ENCODE measurements at regions not wholly inside any gene's neighbourhood (a gene's known extent, or its start where the extent isn't known, plus 50 kb on each side); places are given as distances from the start of the nearest gene placed in this dataset.

GRCh38 chr2:18651842-18652774 is 62.7 kb upstream of the NT5C1B start:
- DNase-seq (ENCODE audit: low spot score): no peak

DNA sequence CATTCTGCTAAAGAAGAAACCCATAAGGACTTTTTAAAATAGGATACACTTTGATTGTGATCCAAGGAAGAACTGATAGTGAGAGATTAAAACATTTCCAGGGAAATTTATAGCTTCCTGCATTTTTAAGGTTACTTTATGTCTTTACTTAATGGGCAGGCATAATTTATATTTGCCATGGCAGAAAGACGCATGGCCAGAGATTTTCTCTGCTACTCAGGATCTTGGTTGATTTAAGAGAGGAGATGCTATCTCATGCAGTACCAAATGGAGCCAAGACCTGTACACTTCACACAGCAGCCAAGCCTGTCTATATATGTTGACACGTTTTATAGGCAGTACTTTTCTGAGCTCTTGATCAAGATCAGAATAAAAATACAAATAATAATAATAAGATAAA is 60.9 kb upstream of the NT5C1B start:
- DNase-seq (ENCODE audit: low spot score): no peak

DNA sequence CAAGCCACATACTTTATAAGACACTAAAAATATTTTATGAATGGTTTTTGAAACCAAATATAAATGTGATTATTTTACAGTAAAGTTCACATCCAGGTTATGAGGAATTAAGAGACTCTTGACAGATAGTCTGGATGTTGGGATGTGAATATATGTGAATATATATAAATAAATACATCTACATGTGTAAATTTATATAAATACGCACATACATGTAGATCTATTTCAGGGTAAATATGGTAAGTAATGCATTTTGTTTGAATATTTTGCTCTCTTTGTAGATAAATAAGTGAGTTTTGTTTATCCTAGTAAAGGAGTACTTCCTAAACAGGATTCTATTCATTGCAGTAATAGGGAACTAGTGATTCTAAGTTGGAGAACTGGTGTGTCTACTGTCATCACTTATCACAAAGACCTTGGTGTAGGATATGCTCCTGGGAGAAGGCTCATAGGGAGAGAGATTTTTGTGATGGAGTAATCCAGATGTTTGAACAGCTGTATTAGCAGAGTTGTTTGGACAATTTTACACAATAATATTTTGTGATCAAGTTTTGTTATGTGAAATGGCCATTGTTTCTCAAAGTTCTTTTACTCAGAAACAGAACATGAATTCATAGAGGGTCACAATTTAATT is 60.2 kb upstream of the NT5C1B start:
- DNase-seq (ENCODE audit: low spot score): no peak

DNA sequence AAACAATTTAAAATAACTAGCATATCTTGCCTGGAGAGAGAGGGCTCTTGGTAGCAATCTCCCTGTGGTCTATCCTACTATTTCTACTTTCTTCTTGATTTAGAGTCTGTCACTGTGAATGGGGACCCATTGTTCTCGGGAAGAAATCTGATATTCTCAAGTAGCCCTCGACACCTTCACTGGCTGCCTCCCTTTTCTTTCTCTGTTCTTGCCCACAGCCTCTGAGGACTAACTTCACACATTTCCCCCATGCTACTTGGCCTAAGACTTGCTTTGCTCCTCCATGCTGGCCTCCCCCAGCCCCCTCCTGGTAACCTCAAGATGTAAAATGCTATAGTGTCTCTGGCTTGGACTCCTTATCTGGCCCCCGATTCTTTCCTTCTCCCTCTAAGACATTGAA is 58.8 kb upstream of the NT5C1B start:
- no peak for DNase-seq (ENCODE audit: low spot score)

GRCh38 chr2:18647731-18648130 is 58.4 kb upstream of the NT5C1B start:
- DNase-seq (ENCODE audit: low spot score): no peak

DNA sequence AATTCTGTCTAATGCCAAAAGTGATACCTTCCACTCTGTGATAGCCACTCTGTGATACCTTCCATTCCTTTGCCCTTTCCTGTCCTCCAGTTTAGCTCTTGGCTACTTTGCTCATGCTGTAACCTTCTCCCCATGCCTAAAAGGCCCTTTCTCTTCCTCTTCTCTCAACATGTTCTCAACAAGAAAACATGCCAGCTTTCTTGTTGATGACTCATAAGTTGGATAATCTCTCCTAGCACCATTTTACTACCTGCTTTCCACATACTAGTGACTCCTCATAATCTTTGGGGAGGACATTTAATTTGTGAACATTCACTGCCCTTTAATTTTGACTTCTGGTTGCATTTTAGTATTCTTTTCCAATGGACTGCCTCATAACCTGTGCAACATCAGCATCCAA is 55.9 kb upstream of the NT5C1B start:
- DNase-seq (ENCODE audit: low spot score): no peak

- DNase-seq (ENCODE audit: low spot score): no peak
These were observed 54.7 kb upstream of the NT5C1B start for GRCh38 chr2:18644115-18644462.

- DNase-seq (ENCODE audit: low spot score): no peak
These were observed 54.2 kb upstream of the NT5C1B start for GRCh38 chr2:18643326-18644114.

DNA sequence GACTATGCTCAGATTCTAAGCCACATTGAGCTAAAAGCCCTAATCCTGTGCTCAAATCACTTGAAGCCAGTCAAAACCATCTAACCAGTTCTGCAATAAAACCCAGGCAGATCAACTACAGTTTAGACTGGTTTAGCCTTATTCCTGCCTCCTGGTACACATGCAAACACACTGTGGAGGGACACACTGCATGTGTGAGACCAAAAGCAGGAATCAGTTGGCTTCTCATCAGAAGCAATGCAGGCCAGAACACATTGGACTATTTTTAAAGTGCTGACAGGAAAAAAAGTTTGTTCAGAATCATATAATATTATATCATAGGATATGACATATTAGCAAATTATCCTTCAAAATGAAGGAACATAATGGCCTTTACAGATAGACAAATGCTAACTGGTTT is 52.5 kb upstream of the NT5C1B start:
- DNase-seq (ENCODE audit: low spot score): no peak

DNA sequence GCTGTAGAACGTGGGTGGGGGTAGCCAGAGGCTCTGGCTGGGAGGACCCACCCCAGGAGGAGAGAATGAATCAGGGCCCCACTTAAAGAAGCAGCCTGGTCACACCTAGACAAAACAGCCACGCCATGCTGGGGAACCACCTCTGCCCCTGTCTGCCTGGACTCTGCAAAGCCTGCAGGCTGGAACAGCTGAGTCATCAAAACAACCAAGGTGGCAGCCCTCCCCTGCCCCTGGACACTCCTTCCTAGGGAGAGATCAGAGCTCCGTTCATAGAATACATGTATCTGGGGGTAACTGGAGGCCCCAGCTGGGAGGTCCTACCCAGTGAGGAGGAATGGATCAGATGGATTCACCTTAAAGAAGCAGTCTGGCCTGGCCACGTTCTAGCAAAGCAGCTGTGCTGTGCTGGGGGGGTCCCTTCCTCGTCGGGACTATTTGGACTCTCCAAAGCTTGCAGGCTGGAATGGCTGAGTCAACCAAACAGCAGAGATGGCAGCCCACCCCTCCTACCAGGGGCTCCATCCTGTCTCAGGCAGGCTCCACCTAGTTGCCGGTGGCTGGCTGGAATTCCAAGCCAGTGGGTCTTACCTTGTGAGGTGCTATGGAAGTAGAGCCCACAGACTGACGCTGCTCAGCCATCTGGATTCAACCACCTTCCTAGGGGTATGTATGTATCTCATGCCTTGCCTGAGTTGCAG is 50.5 kb upstream of the NT5C1B start:
- DNase-seq (ENCODE audit: low spot score): no peak
